AG09309 (cell line): ENCODE measurements at regions not wholly inside any gene's neighbourhood (a gene's known extent, or its start where the extent isn't known, plus 50 kb on each side); places are given as distances from the start of the nearest gene placed in this dataset.
A peak's percentile ranks its signal among the peaks of the same experiment; 100 is the strongest.

Experiments used
- DNase-seq: peaks from one replicate; pipeline ENCODE4 v3.0.0-alpha.2; 2010; ENCODE audit warnings: low read depth
- H3K4me3 ChIP-seq: 2 replicates; pipeline ENCODE4 v1.5.1; 2011; ENCODE audit warnings: mild to moderate bottlenecking, low read depth, low read length, moderate library complexity; ENCODE audit not compliant: control insufficient read depth
- TF ChIP-seq, protein P1 (sequence below): IDR thresholded peaks from 2 replicates; pipeline ENCODE4 v1.5.1; 2011; ENCODE audit warnings: mild to moderate bottlenecking, low read depth, low read length, inconsistent platforms; ENCODE audit not compliant: insufficient read depth, control insufficient read depth; ENCODE audit errors: missing control alignments

DNA sequence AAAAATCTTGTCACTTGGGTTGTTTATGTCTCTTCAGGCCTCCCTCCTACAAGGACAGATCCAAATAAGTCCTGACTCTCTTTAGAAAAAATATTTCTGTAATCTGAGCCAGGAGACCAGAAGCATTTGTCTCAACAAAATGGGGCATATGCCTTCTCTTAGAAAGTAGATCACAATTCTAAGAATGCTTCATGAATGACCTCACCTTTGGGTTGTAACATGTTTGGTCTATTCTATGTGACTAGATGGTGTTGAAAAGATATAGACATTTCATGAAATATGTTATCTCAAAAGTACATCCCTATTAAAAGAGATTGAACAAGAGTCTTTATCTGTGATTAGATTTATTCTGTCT is 159.0 kb upstream of the SETBP1 start:
- no peak for DNase-seq
- TF ChIP-seq, protein P1, sequence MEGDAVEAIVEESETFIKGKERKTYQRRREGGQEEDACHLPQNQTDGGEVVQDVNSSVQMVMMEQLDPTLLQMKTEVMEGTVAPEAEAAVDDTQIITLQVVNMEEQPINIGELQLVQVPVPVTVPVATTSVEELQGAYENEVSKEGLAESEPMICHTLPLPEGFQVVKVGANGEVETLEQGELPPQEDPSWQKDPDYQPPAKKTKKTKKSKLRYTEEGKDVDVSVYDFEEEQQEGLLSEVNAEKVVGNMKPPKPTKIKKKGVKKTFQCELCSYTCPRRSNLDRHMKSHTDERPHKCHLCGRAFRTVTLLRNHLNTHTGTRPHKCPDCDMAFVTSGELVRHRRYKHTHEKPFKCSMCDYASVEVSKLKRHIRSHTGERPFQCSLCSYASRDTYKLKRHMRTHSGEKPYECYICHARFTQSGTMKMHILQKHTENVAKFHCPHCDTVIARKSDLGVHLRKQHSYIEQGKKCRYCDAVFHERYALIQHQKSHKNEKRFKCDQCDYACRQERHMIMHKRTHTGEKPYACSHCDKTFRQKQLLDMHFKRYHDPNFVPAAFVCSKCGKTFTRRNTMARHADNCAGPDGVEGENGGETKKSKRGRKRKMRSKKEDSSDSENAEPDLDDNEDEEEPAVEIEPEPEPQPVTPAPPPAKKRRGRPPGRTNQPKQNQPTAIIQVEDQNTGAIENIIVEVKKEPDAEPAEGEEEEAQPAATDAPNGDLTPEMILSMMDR, result no peak
- H3K4me3 ChIP-seq, result no peak overlapping the region

DNA sequence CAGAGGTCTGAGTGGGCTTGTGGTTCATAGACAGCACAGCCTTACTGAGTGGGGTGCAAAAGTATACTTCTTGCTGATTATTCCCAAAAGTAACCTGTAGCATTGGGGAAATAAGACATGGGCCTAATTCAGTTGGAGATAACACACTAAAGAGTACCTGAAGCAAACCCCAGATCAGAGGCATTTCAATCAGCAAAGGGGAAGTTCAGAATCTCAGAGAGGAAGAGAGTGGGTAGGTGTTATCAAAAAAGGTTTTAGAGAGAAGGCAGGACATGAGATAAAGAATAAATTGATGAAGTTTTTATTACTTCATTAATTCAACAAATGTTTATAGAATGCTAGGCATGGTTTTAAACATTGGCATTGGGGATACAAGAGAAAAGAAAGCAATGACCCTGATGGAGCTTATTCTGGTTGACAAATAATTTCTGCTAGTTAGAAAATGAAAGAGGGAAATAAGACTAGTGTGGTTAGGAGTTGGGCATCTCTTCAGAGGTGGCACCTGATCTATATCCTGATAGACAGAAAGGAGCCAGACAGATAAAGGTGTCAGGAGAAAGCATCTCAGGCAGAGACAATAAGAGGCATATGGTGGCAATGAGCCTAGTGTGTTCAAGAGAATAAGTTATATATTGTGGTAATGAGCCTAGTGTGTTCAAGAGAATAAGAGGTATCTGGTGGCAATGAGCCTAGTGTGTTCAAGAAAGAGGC is 153.8 kb upstream of the SETBP1 start:
- TF ChIP-seq, protein P1, result no peak
- H3K4me3 ChIP-seq, result no peak overlapping the region
- no peak for DNase-seq

DNA sequence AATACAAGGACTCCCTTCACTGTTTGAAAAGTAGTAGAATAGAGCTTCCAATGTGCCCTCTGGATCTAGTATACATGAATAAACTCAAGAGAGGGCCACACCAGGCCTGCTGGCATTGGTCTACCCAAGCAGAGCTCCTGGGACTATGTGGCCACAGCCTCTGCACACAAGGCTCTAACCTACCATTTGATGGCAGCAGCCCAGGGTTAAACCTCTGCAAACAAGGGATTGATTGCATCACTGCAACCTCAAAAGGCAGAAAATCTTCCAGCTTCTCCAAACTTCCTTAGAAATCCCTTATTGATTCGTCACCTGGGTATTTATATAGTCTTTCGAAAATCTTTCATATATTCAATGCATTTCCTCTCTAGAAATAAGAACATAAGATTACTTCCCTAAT is 147.6 kb upstream of the SETBP1 start:
- TF ChIP-seq, protein P1, result no peak
- no peak for DNase-seq

DNA sequence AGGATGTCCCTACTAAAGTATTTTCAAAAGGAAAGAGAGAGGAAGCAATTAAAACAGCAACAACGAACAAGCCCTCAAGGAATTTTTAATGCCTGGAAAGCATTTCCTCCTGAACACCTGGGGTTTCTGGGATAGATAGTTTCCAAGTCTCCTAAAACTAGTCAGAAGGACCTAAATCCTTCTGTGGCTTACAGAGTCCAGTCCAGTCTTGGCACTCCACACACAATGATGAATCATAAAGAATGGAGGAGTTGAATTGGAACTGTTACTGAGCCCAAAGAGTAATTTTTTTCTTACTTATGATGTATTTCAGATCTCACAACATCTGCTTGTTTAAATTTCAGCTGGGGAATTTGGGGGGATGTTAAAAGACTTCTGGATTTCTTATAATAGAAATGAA is 144.6 kb upstream of the SETBP1 start:
- TF ChIP-seq, protein P1, result no peak
- H3K4me3 ChIP-seq, result no peak overlapping the region
- DNase-seq, result peak; percentile 65

More for the DNA sequence above, 147.6 kb upstream of the SETBP1 start:
- no peak overlapping the region for H3K4me3 ChIP-seq

DNA sequence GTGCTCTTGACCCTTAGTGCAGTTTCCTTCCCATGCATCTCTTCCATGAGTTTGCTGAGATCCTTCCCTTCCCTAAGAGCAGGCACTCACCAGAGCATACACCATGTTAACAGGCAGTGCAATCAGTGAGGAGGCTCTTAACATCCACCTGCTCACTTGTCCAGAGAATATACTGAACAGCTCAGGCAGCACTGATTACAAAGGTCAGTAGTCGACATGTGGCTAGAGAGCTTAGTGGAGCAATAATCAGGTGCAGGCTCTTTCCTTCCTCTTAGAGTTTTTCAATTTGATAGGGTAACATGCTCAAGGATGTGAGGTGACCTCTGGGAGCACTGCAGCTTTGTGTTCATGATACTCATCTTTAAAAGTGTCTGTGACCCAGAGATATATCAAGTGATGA is 144.1 kb upstream of the SETBP1 start:
- H3K4me3 ChIP-seq, result no peak overlapping the region
- TF ChIP-seq, protein P1, result no peak
- no peak for DNase-seq

DNA sequence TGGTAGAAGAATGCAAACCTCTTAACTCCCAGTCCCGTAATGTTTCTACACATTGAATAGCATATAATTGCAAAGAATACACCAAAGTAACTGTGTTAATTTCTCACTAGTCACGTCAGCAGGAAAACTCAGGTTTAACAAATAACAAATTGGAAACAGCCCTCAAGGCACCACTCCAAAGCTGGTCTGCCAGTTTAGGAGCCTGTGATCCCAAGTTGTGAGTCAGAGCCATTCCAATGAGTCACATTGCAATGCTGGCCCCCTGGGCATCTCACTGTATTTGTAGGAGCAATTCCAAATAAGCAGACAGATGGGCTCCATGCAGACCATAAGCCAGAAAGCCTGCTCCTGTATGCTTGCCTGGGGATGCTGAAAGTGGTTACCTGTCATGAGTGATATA is 143.2 kb upstream of the SETBP1 start:
- DNase-seq, result peak; percentile 80
- no peak overlapping the region for H3K4me3 ChIP-seq
- TF ChIP-seq, protein P1, result no peak
